ENCODE measurements at regions not wholly inside any gene's neighbourhood (a gene's known extent, or its start where the extent isn't known, plus 50 kb on each side); places are given as distances from the start of the nearest gene placed in this dataset.

- TF ChIP-seq POLR2A (IDR thresholded peaks at IDR 0.05; ENCODE audit: low read length) (no peak), GATA1 (IDR thresholded peaks at IDR 0.05; ENCODE audit: low read depth, low read length) (no peak)
Measured at GRCh38 chr12:123040106-123040505, 59.6 kb downstream of the ARL6IP4 start.
